GM19043 (cell line): ENCODE measurements at regions not wholly inside any gene's neighbourhood (a gene's known extent, or its start where the extent isn't known, plus 50 kb on each side); places are given as distances from the start of the nearest gene placed in this dataset.
A peak's percentile ranks its signal among the peaks of the same experiment; 100 is the strongest.

Experiments used
- ATAC-seq: cut with Tn5 transposase; IDR thresholded peaks from one replicate; pipeline ENCODE4 v1.9.1; 2021; ENCODE audit warnings: low read depth; ENCODE audit not compliant: unreplicated experiment

DNA sequence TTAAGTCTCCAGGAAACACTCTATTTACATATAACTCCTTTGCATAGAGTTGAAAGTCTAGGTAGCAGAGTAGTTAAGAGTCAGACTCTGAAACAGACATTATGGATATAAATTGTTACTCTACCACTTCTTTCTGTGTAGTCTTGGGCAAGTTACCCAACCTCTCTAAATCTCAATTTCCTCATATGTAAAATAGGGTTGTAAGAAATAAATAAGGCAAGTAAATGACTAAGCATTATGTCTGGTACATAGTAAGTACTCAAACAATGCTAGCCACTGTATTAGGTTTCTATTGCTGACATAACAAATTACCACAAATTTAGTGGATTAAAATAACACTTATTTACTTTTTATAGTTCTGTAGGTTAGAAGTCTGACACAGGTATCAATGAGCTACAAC is 394.1 kb downstream of the PRDM5 start:
- ATAC-seq = no peak

DNA sequence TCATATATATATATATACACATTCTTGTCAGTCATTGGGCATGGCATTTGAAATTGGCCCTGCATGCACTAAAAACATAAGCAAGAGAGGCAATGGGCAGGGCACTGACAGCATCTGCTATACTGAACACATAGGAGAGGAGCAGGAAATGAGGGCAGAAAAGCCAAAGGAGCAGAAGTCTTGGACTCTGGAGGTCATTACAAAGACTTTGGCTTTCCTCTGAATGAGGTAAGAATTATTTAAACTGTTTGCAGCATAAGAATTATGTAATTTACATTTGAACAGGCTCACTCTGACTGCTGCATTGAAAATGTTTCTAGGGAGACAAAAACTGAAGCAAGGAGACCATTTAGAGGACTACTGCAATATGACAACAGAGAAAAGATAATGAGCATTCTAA is 396.5 kb downstream of the PRDM5 start:
- no peak for ATAC-seq

DNA sequence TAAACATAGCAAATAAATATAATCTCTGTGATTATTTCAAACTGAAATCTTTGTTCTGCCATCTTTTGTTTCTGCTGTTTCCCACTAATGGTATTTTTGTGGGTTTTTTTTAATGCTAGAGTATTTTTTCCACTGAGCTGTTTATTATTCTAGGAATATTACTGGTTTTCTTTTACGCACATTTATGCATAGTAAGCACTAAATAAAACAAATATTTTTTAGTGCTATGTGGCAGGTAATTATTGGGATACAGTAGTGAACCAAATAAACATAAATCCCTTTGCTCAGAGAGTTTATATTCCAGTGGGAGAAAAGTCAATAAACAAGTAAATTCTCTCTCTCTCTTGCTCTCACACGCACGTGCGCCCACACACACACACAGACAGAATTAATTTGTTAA is 397.4 kb downstream of the PRDM5 start:
- no peak for ATAC-seq

DNA sequence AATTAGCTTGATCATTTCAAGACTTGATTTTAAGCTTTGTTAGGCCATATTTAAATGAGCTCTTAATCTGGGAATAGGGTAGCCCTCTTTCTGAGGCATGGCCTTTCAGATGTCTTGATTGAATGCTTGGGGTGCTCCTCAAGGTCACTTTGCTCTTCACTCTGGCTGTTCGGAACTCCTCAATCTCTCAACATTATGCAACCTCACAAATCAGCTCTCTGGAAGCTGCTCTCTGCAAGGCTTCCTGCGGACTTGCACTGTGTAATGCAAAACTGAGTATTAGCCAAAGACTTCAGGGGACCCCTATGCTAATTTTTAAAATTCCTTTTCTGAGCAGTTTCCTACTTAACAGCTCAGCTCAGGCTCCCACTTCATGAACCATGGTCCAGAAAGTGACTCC is 398.3 kb downstream of the PRDM5 start:
- ATAC-seq = no peak

DNA sequence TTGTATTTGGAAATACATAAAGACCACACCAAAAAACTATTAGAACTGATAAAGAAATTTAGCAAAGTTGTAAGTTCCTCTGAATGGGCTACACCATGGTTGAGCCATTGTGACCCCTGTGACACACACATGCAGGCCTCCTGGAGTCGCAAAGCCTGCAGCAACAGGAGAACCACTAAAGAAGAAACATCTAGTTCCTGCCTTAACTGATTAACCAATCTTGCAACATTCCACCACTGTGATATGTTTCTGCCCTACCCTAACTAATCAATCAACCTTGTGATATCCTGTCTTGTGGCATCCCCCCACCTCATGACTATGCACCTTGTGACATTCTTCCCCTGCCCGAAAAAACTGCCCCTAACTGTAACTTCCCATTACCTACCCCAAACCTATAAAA is 401.8 kb downstream of the PRDM5 start:
- ATAC-seq = no peak

DNA sequence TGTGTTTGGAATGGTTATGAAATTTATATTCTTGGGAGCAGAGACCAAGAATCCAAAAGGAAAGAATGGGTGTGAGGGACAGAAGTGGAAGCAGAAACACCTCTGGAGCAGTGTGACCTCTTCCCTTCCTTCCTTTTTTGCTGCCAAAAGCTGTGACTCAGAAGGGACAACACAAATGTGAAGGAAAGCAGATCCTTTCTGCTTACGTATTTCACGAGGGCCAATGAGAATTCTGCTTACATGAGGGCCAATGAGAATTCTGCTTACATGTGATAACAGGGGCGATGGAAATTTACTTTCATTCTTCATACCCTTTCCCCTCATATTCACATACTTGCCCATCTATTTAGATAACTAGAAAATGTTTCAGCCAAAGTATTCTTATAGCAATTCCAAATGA is 404.6 kb downstream of the PRDM5 start:
- no peak for ATAC-seq

DNA sequence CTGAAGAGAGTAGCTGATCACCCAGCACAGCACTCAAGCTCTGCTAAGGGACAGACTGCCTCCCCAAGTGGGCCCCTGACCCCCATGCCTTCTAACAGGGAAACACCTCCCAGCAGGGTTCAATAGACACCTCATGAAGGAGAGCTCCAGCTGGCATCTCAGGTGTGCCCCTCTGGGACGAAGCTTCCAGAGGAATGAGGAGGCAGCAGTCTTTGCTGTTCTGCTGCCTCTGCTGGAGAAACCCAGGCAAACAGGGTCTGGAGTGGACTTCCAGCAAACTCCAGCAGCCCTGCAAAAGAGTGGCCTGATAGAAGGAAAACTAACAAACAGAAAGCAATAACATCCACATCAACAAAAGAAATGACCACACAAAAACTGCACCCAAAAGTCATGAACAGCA is 412.8 kb downstream of the PRDM5 start:
- no peak for ATAC-seq

DNA sequence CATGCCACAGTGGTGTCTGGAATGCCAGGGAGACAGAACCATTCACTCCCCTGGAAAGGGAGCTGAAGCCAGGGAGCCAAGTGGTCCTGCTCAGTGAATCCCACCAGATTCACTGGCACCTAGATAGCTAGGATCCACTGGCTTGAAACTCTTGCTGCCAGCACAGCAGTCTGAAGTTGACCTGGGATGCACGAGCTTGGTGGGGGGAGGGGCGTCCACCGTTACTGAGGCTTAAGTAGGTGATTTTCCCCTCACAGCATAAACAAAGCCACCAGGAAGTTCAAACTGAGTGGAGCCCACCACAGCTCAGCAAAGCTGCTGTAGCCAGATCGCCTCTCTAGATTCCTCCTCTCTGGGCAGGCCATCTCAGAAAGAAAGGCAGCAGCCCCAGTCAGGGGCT is 413.3 kb downstream of the PRDM5 start:
- no peak for ATAC-seq

DNA sequence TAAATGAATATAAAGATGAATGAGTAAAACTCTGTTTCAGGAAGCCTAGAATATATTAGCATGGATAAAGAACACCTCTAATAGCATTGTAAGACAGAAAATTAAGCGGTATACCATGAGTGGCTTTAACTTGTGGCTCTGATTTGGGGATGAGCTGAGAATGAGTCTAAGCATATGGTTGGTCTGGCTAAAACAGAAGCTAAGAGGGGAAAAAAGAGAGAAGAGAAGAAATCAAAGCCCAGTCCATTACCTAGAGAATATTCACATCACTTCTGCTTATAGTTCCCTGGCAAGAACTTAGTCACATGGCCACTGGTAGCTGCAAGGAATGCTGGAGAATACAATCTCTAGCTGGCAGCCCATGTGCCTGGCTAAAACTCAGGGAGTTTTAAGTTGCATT is 414.5 kb downstream of the PRDM5 start:
- no peak for ATAC-seq

DNA sequence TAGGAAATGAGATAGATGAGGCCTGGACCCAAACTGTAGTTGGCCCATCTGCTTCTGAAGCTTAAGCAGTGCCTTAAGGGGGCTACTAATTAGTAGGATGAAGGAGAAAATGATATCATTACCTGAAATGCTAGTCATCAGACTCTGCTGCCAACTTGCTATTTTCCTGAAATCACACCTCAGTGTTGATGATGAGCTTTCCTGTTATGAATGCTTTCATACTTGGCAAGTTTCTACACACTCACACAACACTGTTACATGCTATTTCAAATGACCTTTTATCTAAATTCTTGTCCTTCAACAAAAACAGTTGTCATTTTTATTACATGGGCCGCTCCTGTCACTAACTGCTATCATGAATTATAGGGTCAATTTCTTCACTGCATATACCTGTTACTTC is 416.0 kb downstream of the PRDM5 start:
- no peak for ATAC-seq

DNA sequence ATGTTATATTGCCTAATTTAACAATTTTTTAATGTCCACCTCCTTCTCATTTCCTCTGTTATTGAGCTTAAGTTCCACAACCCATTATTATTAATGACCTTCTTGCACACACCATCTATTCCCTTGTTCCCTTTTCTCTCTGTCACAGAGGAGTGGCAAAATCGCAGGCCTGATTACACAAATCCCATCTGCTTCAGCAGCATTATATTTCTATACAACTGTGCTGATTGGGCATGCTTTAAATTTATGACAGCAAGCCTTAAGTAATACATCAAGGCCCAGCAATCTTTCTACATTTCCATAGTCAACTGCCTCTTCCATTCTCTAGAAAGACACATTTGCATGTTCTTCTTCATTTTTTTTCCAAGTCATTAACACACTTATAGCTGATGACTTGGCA is 423.8 kb downstream of the PRDM5 start:
- ATAC-seq = no peak

DNA sequence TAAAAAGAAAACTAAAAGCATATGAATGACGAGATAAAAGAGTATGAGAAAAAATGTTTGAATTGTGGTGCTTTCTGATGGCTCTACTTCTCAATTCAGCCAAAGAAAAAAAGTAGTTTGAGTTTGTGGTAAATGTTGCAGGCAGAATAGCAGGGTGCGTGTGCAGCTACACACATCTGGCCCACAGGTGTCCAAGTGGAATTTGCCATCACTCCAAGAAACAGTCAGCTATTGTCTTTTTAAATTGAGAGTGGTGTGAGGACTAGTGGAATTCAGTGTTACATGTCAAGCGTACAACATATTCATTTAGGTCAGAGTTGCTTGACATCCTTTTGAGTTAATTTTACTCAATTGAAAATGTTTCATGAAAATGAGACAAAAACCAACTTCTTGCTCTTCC is 424.8 kb upstream of the MAD2L1 start:
- ATAC-seq = no peak

DNA sequence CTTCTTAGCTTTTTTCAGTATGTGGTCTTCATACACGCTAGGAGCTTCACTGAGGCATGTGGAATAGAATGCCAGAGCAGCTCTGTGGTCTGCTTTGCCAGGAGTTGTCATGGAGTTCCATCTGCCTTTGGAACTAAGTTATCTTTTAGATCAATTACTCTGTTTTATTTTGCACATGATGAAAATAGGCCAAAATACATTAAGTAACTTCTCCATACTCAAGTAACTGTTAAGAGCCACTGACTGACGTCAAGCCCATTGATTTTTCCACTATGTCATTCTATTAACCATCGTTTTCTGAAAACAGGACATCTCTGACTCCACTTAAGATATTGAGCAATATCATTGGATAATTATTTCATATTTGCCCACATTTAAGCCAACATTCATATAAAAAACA is 415.1 kb upstream of the MAD2L1 start:
- no peak for ATAC-seq

DNA sequence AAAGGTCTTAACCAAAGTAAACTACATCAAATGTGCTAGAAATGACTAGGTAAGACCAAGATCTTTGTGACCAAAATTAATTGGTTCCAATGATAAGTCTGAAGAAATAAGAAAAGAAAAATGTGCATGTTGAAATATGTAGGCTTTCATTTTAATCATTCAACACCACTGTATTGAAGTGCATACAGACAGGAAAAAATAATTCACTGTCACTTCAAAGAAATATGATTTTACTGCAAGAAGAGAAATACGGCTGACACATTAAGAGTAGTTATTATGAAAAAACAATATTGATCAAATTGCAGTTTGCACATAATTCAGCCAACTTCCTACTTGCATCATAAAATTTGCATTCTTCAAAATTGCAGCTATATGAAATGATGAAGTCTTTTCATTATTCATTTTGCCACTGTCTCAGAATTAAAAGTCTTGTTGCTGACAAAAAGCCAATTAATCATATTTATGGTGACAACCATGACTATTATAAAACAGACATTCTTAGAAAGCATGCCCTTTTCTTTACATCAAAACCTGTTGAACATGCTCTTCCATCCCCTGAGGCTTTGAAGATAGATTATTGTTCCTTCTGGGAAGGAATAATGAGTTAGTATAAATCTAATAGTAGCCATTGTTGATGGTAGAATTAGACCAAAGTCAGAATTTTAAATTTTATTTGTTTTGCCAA is 405.9 kb upstream of the MAD2L1 start:
- ATAC-seq = no peak

DNA sequence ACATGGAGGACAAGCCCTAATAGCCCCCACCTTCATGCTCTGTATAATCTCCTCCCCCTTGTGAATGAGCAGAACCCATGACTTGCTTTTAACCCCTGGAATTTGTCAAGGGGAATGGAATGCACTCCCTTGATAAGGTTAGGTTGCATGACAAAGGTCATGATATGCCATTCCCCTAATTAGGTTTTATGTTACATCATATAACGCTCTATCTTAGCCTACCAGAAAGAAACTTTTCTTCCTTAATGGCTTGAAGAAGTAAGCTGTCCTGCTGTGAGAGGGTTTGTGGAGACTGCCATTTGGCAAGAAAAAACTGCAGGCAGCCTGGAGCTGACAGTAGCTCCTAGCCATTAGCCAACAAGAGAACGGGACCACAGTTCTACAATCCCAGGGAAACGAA is 399.8 kb upstream of the MAD2L1 start:
- ATAC-seq = no peak

DNA sequence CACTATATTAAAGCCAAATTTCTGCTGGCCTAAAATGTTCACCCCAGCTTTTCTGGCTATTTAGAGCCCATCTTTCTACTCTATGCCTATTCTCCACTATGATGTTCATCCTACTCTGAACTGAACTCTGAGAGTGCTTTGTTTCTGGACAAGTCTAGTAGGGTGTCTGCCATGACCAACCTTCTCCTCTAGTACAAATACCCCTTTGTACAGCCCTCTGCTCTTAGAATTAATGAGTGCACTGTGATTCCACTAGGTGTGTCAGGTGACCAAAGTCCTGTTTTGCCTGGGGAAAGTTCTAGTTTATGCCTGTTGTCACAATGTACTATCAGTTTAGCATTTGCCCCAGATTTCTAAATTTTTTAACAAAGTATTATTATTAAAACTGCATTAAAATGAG is 388.1 kb upstream of the MAD2L1 start:
- no peak for ATAC-seq

DNA sequence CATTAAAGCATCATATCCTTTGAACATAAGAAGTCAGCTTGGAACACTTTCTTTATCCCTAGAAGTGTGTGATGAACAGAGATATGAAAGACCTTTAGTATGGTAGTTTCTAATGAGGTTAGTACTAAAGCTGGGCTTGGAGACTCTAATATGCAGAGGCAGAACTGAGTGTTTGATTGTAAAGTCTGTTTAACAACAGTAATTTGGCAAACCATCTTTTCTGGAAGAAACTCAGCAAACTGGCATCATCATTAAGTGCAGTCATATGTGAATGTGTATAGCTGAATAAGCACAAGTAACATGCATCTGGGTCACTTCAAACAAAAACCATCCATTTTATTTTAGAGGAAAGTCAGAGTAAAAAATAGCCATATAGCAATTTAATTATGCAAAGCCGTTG is 385.9 kb upstream of the MAD2L1 start:
- ATAC-seq = no peak

DNA sequence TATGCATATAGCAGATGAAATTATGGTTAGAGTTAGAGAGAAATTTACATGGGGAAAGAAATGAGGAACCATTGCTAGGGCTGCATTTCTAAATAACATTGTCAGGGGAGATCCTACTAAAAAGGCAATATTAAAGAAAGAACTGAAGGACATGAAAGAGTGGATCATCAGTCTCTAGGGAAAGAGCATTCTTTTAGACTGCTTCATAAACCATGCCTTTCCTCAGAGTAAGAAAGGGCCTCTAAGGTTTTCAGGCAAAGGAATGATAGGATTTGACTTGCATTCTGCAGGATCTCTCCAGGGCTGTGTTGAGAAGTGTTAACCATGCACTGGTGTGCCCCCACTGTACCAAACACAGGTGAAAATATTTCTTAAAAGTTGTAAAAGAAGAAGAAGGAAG is 385.4 kb upstream of the MAD2L1 start:
- no peak for ATAC-seq

DNA sequence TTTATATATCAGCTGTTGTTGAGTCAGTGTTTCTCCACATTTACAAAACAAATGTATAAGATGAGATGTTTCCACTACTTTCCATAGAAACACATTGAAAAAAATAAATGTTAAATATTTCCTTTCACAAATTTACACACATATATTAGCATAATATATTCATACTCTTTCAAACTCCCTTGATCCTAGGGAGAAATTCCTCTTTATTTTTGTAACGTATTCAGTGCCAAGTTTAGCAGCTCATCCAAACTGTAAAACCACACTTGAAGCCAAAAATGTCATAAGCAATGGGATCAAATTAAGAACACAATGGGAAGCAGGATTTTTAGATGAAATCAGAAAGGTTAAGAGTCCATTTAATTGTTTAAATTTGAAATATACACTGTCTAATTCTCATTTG is 381.1 kb upstream of the MAD2L1 start:
- no peak for ATAC-seq

DNA sequence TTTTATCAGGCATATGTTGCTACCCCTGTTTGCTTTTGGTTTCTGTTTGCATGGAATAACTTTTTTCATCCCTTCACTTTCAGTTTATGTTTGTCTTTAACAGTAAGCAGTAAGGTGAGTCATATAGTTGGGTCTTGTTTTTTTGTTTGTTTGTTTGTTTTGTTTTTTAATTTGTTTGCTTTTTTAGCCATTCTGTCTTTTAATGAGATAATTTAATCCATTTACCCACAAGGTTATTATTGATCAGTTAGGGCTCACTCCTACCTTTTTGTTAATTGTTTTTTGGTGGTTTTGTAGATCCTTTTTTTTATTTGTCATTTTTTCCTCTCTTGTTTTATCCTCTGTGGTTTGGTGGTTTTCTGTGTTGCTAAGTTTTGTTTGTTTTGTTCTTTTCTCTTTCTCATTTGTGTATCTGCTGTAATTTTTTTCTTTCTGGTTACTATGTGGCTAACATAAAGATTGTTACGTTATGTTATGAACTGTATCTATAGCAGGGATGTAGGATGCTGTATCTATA is 379.5 kb upstream of the MAD2L1 start:
- peak; percentile 89 for ATAC-seq

DNA sequence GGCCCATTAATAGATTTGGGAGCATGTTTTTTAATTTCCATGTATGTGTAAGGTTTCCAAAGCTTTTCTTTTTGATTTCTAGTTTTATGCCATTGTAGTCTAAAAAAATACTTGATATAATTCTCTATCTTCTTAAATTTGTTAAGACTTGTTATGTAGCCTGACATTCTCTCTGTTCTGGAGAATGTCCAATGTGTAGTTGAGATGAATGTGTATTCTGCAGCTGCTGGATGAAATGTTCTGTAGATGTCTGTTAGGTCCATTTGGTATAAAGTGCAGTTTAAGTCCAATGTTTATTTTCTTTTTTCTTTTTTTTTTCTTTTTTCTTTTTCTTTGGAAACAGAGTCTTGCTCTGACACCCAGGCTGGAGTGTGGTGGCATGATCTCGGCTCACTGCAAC is 378.5 kb upstream of the MAD2L1 start:
- ATAC-seq = no peak

DNA sequence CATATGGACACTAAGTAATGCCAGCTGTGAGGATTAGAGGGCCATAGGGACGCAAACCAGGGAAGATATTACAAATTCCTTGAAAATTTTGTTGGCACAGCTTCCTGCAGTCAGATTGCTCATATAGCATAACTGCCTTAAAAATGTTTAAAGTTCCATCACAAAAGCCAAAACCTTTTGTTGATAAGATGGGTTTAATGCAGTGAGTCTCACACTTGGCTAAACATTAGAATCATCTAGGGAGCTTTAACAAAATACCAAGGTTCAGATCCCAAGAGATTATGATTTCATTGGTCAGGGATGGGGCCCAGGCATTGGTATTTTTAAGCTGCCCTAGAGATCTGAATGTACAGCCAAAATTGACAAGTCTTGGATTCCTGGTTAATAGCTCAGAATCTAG is 376.5 kb upstream of the MAD2L1 start:
- no peak for ATAC-seq

DNA sequence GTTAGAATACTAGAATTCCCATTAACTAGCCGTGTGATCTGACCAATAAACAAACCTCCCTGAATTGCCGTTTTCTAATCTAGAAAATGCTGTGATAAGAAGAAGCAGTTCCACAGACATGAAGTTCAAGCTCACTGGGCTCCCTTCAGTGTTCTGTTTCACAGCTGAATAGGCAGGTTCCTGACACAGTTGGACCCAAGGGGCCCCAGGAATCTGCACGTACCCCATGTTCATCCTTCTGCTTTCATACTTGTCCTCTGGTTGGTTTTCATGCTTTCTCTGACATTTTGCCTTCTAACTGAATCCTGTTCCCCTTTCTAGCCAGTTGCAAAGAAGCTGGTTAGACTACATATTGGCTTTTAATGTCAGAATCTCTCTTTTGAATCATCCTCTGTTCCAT is 374.1 kb upstream of the MAD2L1 start:
- no peak for ATAC-seq
